Memory B cell (primary cell): ENCODE measurements at regions not wholly inside any gene's neighbourhood (a gene's known extent, or its start where the extent isn't known, plus 50 kb on each side); places are given as distances from the start of the nearest gene placed in this dataset.
A peak's percentile ranks its signal among the peaks of the same experiment; 100 is the strongest.

ENCODE experiments used
- ATAC-seq: fragments of 150-1000 bp; cut with Tn5 transposase; 2 replicates; pipeline ENCODE4 v1.10.0; 2021; ENCODE audit warnings: low read depth, mild to moderate bottlenecking, moderate library complexity
- DNase-seq, 2 donors: peaks; one replicate each; pipeline ENCODE4 v3.0.0; 2022; ENCODE audit warnings: low spot score in 2 of 2
- H3K27ac Mint-ChIP-seq: one replicate; pipeline ENCODE4 v1.8.0; 2022; ENCODE audit warnings: mild to moderate bottlenecking, moderate library complexity, mixed read lengths
- H3K27me3 Mint-ChIP-seq: one replicate; pipeline ENCODE4 v1.8.0; 2022; ENCODE audit warnings: mixed read lengths
- H3K36me3 Mint-ChIP-seq: one replicate; pipeline ENCODE4 v1.8.0; 2022; ENCODE audit warnings: mild to moderate bottlenecking, mixed read lengths
- H3K4me1 Mint-ChIP-seq: one replicate; pipeline ENCODE4 v1.8.0; 2022; ENCODE audit warnings: mixed read lengths
- H3K4me3 Mint-ChIP-seq: one replicate; pipeline ENCODE4 v1.8.0; 2022; ENCODE audit warnings: mild to moderate bottlenecking, moderate library complexity, mixed read lengths
- H3K9me3 Mint-ChIP-seq: one replicate; pipeline ENCODE4 v1.8.0; 2022; ENCODE audit warnings: mixed read lengths

DNA sequence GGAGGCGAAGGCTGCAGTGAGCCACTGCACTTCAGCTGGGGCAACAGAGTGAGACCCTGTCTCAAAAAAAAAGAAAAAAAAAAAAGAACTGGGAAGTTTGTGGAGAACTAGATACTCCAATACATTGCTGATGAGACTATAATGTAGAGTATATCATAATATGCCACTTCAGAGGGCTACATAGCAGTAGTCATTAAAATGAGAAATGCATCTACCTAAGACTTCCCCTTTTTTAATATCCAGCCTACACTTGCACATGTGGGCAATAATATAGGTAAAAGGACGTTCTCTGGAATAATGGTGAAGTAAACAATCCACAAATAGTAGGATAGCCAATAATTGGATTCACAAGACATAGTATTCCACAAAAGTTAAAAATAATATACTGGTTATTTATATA, 311.0 kb downstream of the HLX start:
- Mint-ChIP-seq H3K27ac (no peak overlapping the region), H3K27me3 (no peaks in the 10 kb centered on the region), H3K4me3 (no peak overlapping the region), H3K36me3 (no peaks in the 10 kb centered on the region), H3K9me3 (no peaks in the 10 kb centered on the region), H3K4me1 (no peaks in the 10 kb centered on the region)
- ATAC-seq, result no peak
- DNase-seq, result no peak

DNA sequence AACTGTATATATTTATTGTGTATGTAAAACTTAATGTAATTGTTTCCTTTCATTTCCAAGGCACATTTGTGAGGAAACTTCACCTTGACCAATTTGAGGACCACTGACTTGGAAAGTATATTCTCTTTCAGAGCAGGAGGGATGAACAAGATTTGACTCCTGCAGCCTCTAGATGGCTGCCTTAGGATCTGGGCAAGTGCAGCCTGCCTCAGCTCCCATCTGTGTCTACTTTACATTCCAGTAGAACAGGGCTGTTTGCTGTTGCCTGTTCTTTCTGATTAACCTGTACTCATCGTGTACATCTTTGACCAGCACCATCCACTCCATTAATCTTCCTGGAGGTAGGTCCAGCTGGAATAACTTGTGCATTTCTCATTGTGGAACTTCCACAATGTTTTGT, 312.8 kb downstream of the HLX start:
- Mint-ChIP-seq H3K4me1 (peaks cover 3% of the 10 kb centered on the region), H3K9me3 (peaks cover 5% of the 10 kb centered on the region), H3K36me3 (peaks cover 2% of the 10 kb centered on the region), H3K4me3 (no peak overlapping the region), H3K27me3 (no peaks in the 10 kb centered on the region), H3K27ac (no peak overlapping the region)
- no peak for DNase-seq
- ATAC-seq, result no peak

DNA sequence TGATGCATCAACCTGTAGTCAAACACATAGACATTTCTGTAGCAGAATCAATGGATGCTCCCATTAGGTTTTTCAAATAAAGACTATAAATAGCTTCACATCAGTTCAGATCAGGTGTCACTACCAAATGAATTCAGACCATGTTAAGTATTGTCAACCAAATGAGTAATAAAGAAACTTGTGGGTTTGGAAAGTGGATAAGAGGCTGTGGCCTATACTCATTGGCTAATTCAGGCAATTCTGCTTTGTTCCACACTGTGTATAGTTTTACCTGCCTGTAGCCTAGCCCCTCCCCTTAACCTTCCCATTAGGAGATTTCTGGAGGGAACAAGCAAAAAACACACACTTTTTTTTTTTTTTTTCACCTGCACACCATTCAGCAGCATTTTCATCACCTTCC, 321.2 kb downstream of the HLX start:
- Mint-ChIP-seq H3K9me3 (peaks cover 8% of the 10 kb centered on the region), H3K27ac (no peak overlapping the region), H3K4me3 (no peak overlapping the region), H3K36me3 (peaks cover 6% of the 10 kb centered on the region), H3K27me3 (no peaks in the 10 kb centered on the region), H3K4me1 (peaks cover 3% of the 10 kb centered on the region)
- ATAC-seq (no peak), DNase-seq (no peak)

DNA sequence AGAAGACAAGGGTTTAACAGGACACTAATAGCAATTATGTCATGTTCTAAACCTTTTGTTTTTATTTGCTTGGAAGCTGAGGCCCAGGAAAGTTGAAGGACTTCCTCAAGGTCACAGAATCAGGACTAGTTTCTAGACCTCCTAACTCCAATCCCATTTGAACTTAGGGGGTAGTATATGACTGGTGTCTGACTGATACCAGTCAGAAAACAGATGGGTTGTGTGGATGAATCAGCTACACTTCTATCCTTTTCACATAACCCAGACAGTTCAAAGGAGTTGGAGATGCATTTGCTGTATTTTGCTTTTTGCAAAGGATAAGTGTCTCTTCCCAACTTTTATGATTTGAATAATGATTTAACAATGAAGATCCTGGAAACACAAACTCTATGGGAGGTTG, 322.5 kb downstream of the HLX start:
- Mint-ChIP-seq H3K36me3 (peaks cover 3% of the 10 kb centered on the region), H3K4me1 (no peaks in the 10 kb centered on the region), H3K4me3 (no peak overlapping the region), H3K27ac (no peak overlapping the region), H3K9me3 (peaks cover 3% of the 10 kb centered on the region), H3K27me3 (peaks cover 8% of the 10 kb centered on the region)
- DNase-seq (no peak), ATAC-seq (no peak)

DNA sequence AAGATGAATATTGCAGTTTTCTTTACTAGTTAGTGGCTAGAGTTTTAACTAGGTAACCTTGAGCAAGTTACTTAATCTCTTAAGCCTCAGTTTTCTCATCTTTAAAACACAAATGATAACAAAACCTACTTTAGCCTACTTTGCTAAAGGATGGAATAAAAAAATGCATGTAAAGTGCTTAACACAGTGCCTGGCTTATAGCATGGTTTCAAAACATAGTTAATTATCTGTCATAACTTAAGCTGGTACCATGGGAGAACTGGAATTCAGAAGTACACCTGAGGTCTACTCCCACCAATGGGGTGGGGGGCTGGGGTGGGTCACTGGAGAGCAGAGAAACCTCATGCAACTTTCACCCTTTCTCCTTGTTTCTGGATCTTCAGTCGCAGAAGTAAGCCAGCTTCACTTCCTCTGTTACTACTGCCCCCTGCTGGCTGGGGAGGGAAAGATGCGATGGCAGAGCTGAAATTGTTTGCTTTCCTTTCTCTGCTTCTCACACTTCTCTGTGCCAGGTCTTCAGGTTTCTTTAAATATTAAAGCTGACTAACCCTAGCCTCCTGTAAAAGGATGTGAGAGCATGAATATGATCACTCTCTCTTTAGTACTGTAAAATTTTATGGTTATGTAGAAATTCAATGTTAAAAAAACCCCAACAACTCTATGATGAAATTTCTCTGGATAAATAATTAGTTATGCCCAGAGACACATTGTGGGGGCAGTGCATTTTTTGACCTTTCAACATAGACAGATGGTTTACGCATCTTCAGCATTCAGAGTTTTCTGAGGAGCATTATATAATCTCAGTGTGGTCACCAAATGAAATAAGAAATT, 324.2 kb downstream of the HLX start:
- DNase-seq, result peak; percentile 83 to 90
- Mint-ChIP-seq H3K9me3 (peaks cover 1% of the 10 kb centered on the region), H3K27me3 (peaks cover 10% of the 10 kb centered on the region), H3K4me3 (no peak overlapping the region), H3K4me1 (no peaks in the 10 kb centered on the region), H3K27ac (no peak overlapping the region), H3K36me3 (peaks cover 1% of the 10 kb centered on the region)
- ATAC-seq, result peak; percentile 75

DNA sequence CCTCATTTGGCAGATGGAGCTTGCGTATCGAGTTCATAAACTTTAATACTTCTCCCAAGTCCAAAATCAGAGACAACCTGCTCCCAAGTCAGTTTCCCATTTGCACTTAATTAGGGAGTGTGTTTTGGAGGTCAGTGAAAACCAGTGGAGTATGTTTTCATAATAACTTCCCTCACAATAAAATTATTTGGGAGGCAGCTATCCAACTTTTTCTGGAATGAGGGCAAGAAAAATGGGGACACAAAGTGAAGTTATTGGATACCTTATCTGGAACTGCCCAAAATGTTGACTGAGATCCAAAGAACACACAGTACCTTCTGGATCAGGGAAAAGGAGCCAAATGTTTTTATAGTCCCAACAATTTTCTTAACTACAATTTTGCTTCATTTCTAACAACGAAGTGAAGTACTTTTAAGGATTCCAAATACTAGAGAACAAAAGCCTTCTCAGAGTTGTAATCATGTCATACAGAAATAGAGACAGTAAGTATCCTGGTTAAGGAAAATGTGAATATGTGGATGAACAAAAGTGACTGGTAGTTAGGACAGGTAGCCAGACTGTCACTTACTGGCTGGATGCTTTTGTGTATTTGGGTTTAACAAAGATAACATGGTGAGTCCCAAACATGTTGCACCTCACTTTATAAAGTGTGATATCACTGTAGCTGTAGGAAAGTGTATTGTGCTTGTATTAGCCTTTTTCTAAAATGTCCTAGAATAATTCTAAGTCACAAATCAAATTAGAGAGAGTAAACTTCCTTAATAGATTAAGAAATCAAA, 325.0 kb downstream of the HLX start:
- no peaks in the 10 kb centered on the region for H3K36me3 Mint-ChIP-seq
- no peak overlapping the region for H3K27ac Mint-ChIP-seq

DNA sequence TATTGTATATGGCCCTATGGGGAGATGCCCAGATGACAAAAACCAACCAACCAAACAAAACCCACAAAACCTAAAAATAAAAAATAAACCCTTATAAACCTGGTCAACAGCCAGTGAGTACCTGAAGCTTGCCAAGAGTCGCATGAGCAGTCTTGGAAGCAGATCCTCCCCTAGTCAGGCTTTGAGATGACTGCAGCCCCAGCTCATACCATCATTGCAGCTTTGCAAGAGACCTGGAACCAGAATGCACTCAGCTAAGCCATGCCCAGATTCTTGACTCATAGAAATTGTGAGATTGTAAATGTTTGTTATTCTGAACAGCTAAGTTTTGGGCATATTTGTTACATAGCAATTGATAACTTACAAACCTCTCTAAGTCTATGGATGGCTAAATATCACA, 326.8 kb downstream of the HLX start:
- no peaks in the 10 kb centered on the region for H3K36me3 Mint-ChIP-seq
- no peak overlapping the region for H3K4me3 Mint-ChIP-seq
- peaks cover 10% of the 10 kb centered on the region for H3K27me3 Mint-ChIP-seq
- H3K4me1 Mint-ChIP-seq, result no peaks in the 10 kb centered on the region
- H3K9me3 Mint-ChIP-seq, result peaks cover 1% of the 10 kb centered on the region
- DNase-seq, result no peak
- H3K27ac Mint-ChIP-seq, result no peak overlapping the region
- no peak for ATAC-seq

More for the DNA sequence above, 325.0 kb downstream of the HLX start:
- Mint-ChIP-seq H3K27me3 (peaks cover 10% of the 10 kb centered on the region), H3K9me3 (peaks cover 1% of the 10 kb centered on the region), H3K4me3 (no peak overlapping the region), H3K4me1 (no peaks in the 10 kb centered on the region)
- no peak for ATAC-seq
- DNase-seq, result no peak

DNA sequence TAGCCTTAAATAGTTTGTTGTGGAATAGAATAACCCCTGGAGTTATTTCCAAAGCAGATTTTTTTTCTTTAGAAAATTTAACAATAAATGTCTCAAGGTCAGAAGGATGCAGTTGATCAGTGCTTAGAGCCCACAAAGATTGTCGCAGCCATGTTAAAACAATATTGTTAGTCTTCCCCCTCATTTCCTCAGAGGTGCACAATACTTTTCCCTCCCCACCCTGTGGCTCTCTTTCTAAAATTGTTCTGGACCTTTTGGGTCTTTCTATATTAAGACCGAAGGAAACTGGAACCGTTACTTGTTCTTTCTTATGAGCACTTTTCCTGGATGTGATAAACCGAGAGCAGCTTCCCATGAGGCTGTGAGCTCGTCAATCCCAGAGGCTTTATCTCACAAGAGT, 333.7 kb downstream of the HLX start:
- no peak overlapping the region for H3K4me3 Mint-ChIP-seq

DNA sequence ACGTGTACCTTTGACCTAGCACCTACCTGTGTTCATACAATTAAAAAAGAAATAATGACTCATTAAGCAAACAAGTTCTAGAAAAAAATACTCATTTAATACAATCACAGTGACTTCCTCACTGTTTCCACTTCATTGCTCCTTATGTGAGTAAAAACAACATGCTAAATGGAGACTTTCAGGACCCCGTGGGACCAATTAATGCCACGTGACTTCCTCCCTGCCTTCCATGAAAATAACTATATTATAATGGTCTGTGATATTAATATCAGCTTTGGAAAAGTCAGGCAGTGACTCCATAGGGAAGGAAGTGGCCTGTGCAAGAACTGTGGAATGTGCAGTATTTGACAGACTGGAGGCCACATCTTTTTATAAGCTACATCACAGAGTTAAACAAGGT, 337.8 kb downstream of the HLX start:
- ATAC-seq, result peak; percentile 32
- H3K36me3 Mint-ChIP-seq, result no peaks in the 10 kb centered on the region
- no peaks in the 10 kb centered on the region for H3K27me3 Mint-ChIP-seq
- H3K27ac Mint-ChIP-seq, result no peak overlapping the region
- H3K9me3 Mint-ChIP-seq, result peaks cover 3% of the 10 kb centered on the region
- DNase-seq, result no peak
- peaks cover 2% of the 10 kb centered on the region for H3K4me1 Mint-ChIP-seq
- H3K4me3 Mint-ChIP-seq, result no peak overlapping the region

More for the DNA sequence above, 333.7 kb downstream of the HLX start:
- Mint-ChIP-seq H3K27ac (no peak overlapping the region), H3K4me1 (peaks cover 2% of the 10 kb centered on the region), H3K36me3 (no peaks in the 10 kb centered on the region), H3K9me3 (peaks cover 1% of the 10 kb centered on the region), H3K27me3 (peaks cover 2% of the 10 kb centered on the region)
- ATAC-seq (no peak), DNase-seq (no peak)

DNA sequence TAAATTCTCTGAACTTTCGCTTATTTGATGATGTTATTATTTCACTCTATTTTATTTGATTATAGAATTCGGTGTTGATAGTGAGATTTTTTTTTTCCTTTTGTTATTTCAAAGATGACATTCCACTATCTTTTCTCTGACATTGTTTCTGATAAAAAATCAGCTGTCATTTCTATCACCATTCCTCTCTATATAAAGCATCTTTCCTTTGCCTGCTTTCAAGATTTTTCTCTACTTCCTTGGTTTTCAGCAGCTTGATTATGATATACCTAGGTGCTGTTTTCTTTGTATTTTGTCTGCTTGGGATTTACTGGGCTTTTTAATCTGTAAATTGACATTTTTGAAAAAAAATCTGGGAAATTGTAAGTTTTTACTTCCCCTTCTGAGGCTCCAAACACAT, 344.0 kb downstream of the HLX start:
- no peak for ATAC-seq
- peaks cover 22% of the 10 kb centered on the region for H3K9me3 Mint-ChIP-seq
- no peak overlapping the region for H3K4me3 Mint-ChIP-seq
- H3K27ac Mint-ChIP-seq, result no peak overlapping the region
- peaks cover 14% of the 10 kb centered on the region for H3K27me3 Mint-ChIP-seq
- no peak for DNase-seq
- H3K4me1 Mint-ChIP-seq, result no peaks in the 10 kb centered on the region
- peaks cover 4% of the 10 kb centered on the region for H3K36me3 Mint-ChIP-seq

DNA sequence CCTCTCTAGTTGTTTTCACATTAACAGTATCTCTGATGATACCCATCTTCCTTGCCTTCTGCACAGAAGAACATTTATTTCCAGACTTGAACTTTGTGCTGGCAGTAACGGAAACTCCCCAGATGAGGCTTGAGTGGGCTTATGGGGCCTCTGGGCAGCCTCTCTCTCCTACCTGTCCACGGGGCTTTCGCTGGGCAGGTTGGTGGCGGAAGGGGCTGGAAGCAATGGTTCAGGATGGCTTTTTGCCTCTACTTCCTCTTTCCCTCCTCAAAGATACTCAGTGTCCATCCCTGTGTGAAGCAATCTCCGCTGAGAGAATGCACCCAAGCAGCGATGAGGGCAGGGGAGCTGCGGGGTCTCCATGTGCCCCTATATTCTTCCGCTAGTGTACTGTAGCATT, 348.2 kb downstream of the HLX start:
- no peak for ATAC-seq
- Mint-ChIP-seq H3K4me3 (no peak overlapping the region), H3K27me3 (peaks cover 15% of the 10 kb centered on the region), H3K36me3 (peaks cover 4% of the 10 kb centered on the region), H3K27ac (no peak overlapping the region), H3K9me3 (peaks cover 19% of the 10 kb centered on the region), H3K4me1 (no peaks in the 10 kb centered on the region)
- no peak for DNase-seq

DNA sequence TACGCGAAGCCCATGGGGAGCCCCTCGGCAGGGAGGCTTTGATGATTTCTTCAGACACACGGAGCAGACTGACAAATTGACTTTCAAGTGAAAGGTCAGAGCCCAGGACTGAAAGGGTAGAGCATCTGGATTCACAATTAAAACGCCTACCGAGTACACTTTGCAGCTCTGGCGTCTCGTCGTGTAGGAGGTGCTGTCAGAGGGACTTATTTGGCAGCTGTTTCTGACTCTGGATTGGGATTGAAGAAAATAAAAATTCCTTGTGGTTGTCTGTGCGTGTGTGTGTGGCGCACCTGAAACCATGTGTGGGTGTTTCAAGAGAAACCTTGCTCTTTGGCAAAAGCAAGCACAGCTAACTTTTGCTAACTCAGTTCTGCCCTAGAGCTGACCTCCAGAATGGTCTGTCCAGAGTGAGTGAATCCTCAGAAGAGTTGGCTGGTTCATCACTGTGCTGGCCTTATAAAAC, 348.7 kb downstream of the HLX start:
- H3K9me3 Mint-ChIP-seq, result peaks cover 18% of the 10 kb centered on the region
- H3K4me1 Mint-ChIP-seq, result no peaks in the 10 kb centered on the region
- H3K27me3 Mint-ChIP-seq, result peaks cover 15% of the 10 kb centered on the region
- H3K36me3 Mint-ChIP-seq, result peaks cover 4% of the 10 kb centered on the region
- H3K27ac Mint-ChIP-seq, result no peak overlapping the region
- ATAC-seq (no peak), DNase-seq (no peak)
- H3K4me3 Mint-ChIP-seq, result no peak overlapping the region

DNA sequence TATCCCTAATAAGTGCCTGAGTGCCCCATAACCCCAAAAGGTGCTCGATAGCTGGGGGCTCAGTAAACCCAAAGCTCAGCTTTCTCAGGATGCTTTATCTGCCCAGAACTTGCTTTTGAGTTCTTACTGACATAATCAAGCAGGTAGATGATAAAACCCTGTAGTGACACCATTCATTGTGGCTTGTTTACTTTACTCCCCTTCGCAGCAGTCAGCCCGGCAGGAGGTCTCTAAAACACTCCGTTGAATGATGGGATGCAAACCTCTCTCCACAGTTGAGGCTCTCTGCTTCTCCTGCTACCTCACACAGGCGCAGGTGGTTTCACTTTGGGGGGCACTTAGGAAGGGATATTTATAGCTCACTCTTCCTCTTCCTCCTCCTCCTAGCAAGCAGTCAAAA, 349.4 kb downstream of the HLX start:
- H3K9me3 Mint-ChIP-seq, result peaks cover 15% of the 10 kb centered on the region
- ATAC-seq (no peak), DNase-seq (no peak)
- H3K4me1 Mint-ChIP-seq, result no peaks in the 10 kb centered on the region
- peaks cover 4% of the 10 kb centered on the region for H3K36me3 Mint-ChIP-seq
- H3K27ac Mint-ChIP-seq, result no peak overlapping the region
- peaks cover 15% of the 10 kb centered on the region for H3K27me3 Mint-ChIP-seq
- H3K4me3 Mint-ChIP-seq, result no peak overlapping the region

DNA sequence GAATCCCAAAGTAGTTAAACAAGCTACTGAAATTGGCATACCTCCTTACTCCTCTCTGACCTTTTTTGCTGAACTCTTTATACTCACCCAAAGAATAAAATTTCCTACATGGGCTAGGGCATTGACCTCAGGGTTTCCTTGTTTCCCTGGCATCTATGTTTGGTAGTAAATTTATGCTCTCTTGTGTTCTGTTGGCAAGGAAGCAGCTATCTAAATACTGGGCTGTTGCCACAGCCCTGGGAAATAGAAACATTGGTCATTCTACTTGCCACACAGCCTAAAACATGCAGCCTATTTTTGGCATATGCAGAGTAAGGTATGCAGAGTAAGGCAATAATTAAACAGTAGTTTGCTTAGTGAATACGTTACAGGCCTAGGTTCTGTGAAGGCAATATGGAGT, 351.4 kb downstream of the HLX start:
- ATAC-seq (no peak), DNase-seq (no peak)
- no peaks in the 10 kb centered on the region for H3K4me1 Mint-ChIP-seq
- H3K4me3 Mint-ChIP-seq, result no peak overlapping the region
- H3K36me3 Mint-ChIP-seq, result no peaks in the 10 kb centered on the region
- peaks cover 1% of the 10 kb centered on the region for H3K9me3 Mint-ChIP-seq
- no peak overlapping the region for H3K27ac Mint-ChIP-seq
- peaks cover 13% of the 10 kb centered on the region for H3K27me3 Mint-ChIP-seq
